ENCODE measurements at regions not wholly inside any gene's neighbourhood (a gene's known extent, or its start where the extent isn't known, plus 50 kb on each side); places are given as distances from the start of the nearest gene placed in this dataset.
"Not testable (repeated sequence)": the region's sequence is repeated elsewhere in the genome, so short reads cannot be mapped to it uniquely, and the experiment has no call there.

DNA sequence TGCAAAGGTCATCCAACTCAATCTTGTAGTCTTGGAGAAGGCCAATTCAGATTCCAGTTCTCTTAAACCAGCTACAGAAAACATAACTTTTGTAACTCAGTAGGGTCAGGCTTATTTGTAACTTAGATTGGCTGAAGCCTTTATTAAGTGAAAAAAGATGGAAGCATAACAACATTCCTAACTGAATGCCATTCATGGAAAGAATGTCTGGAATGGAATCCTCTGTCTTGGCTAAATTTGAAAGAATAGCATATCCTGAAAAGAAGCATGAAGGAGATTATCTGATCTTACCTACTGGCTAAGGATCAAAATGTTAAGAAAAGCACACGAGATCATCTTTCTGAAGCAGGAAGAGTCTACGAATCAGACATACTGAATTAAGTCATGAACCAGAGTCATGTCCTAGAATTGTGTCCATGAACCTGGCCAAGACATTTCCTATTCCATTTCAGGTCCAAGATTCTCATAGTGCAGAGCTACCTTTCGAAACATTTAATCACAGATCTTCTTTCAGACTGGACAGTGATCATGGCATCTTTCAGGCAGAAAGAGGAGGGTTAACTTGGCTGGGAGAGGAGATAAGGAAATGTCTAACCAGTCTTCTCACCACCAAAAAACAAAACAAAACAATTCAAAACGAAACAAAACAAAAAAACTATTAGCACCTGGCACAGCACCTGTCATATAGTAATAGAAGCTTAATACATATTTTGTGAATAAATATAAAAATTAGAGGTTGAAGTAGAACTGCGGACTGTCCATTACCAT, 75.6 kb downstream of the XCL2 start:
- H3K9ac ChIP-seq (ENCODE audit: low read length): no peak overlapping the region
- H3K79me2 ChIP-seq (ENCODE audit: low read length): no peaks in the 10 kb centered on the region
- DNase-seq: no peak
- H2AFZ ChIP-seq (ENCODE audit: low read length): no peak overlapping the region
- no peaks in the 10 kb centered on the region for H3K4me1 ChIP-seq (ENCODE audit: low read length)
- no peaks in the 10 kb centered on the region for H3K36me3 ChIP-seq (ENCODE audit: insufficient read depth, low read length)
- no peak overlapping the region for H3K27ac ChIP-seq (ENCODE audit: low read length)
- no peaks in the 10 kb centered on the region for H3K27me3 ChIP-seq (ENCODE audit: low read length)
- no peaks in the 10 kb centered on the region for H3K9me2 ChIP-seq (replicated peaks; ENCODE audit: insufficient read depth, low read length)
- no peaks in the 10 kb centered on the region for H3K9me3 ChIP-seq (ENCODE audit: low read length)
- H3K4me2 ChIP-seq (ENCODE audit: low read depth, low read length, poor library complexity, severe bottlenecking): no peak overlapping the region
- no peaks in the 10 kb centered on the region for H4K20me1 ChIP-seq (ENCODE audit: insufficient read depth, low read depth, low read length)
- H3K4me3 ChIP-seq (ENCODE audit: low read length): no peak overlapping the region

DNA sequence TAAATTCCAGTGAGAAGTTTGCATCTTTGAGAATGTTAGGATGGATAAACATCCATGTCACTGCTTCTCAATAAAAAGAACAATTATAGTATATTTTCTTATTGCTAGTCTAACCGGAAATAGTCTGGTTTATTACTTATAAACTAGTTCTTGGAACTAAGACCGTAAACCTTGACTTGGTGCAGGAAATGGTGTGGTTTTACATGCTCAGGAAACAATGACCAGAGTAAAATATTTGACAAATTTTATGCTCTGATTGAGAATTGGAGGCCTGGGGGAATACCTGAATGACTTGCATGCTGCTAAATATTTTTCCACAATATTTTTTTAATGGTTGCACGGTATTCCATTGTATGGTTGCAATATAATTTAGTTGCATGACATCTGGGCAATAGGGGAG, 76.3 kb downstream of the XCL2 start:
- no peak overlapping the region for H2AFZ ChIP-seq (ENCODE audit: low read length)
- no peaks in the 10 kb centered on the region for H3K9me3 ChIP-seq (ENCODE audit: low read length)
- no peak for DNase-seq
- H3K9ac ChIP-seq (ENCODE audit: low read length): no peak overlapping the region
- H3K4me3 ChIP-seq (ENCODE audit: low read length): no peak overlapping the region
- no peaks in the 10 kb centered on the region for H3K9me2 ChIP-seq (replicated peaks; ENCODE audit: insufficient read depth, low read length)
- no peaks in the 10 kb centered on the region for H3K79me2 ChIP-seq (ENCODE audit: low read length)
- H3K27me3 ChIP-seq (ENCODE audit: low read length): no peaks in the 10 kb centered on the region
- no peak overlapping the region for H3K4me2 ChIP-seq (ENCODE audit: low read depth, low read length, poor library complexity, severe bottlenecking)
- no peaks in the 10 kb centered on the region for H3K4me1 ChIP-seq (ENCODE audit: low read length)
- H3K36me3 ChIP-seq (ENCODE audit: insufficient read depth, low read length): no peaks in the 10 kb centered on the region
- H3K27ac ChIP-seq (ENCODE audit: low read length): no peak overlapping the region
- no peaks in the 10 kb centered on the region for H4K20me1 ChIP-seq (ENCODE audit: insufficient read depth, low read depth, low read length)

DNA sequence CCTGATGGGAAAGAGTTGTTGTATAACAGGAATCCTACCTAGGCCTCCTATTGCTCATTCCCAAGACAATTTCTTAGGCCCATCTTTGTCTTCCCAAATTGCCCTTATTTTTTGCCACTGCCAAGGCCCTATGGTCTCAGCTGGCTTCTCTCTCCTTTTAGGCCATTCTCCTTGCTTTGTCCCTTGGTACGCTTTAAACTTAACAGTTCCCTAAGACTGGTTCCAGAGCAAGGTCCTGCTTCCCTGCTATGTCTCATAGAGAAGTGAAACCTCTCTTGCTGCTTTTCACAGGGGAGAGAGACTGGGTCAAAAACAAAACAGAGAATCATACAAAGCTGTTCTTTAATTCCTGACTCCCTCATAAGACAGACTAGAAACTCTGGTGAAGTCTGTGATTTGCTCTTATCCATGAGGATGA, 77.1 kb downstream of the XCL2 start:
- Histone ChIP-seq H4K20me1 (ENCODE audit: insufficient read depth, low read depth, low read length) (no peaks in the 10 kb centered on the region), H3K9ac (ENCODE audit: low read length) (no peak overlapping the region), H3K9me2 (replicated peaks; ENCODE audit: insufficient read depth, low read length) (no peaks in the 10 kb centered on the region), H3K27ac (ENCODE audit: low read length) (no peak overlapping the region), H3K4me3 (ENCODE audit: low read length) (no peak overlapping the region), H3K36me3 (ENCODE audit: insufficient read depth, low read length) (no peaks in the 10 kb centered on the region), H3K4me2 (ENCODE audit: low read depth, low read length, poor library complexity, severe bottlenecking) (no peak overlapping the region), H3K27me3 (ENCODE audit: low read length) (no peaks in the 10 kb centered on the region), H3K79me2 (ENCODE audit: low read length) (no peaks in the 10 kb centered on the region), H3K4me1 (ENCODE audit: low read length) (no peaks in the 10 kb centered on the region), H2AFZ (ENCODE audit: low read length) (no peak overlapping the region), H3K9me3 (ENCODE audit: low read length) (no peaks in the 10 kb centered on the region)
- no peak for DNase-seq

DNA sequence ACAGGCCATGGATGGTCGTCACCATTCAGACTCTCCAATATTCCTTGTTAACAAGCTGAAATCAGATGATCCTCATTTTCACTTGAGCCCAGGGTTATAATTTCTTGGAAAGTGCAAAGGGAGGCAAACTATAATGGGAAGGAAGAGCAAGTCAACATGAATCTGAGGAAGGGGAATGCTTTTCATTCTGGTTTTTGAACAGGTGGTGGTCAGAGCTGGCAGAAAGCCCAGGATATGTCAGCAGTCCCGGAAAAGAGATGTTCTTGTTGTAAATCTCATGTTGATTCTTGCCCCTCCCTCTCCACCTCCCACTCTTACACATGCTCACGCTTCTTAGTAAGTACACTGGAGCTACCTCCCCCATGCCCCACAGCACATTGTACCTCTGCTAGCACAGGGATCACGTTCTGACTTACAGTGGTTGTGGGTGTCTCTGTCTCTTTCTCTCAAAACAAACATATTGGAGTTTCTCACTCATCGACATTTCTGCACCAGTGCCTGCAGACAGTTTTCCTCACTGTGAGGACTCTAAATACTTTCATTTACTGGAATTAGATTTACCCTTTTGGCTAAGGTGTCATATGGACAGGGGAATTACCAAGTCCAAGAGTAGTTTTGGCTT, 77.6 kb downstream of the XCL2 start:
- no peak for DNase-seq

DNA sequence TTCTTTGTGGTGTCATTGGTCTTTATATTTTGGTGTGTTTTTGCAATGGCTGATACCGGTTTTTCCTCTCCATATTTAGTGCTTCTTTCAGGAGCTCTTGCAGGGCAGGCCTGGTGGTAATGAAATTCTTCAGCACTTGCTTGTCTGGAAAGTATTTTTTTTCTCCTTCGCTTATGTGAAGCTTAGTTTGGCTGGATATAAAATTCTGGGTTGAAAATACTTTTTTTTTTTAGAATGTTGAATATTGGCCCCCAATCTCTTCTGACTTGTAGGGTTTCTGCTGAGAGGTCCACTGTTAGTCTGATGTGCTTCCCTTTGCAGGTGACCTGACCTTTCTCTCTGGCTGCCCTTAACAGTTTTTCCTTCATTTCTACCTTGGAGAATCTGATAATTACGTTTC, 82.7 kb downstream of the XCL2 start:
- not testable (repeated sequence) for DNase-seq; H3K9me3 ChIP-seq (ENCODE audit: low read length); H3K4me3 ChIP-seq (ENCODE audit: low read length); H3K27ac ChIP-seq (ENCODE audit: low read length); H3K4me1 ChIP-seq (ENCODE audit: low read length); H3K4me2 ChIP-seq (ENCODE audit: low read depth, low read length, poor library complexity, severe bottlenecking); H2AFZ ChIP-seq (ENCODE audit: low read length); H3K36me3 ChIP-seq (ENCODE audit: insufficient read depth, low read length); H4K20me1 ChIP-seq (ENCODE audit: insufficient read depth, low read depth, low read length); H3K27me3 ChIP-seq (ENCODE audit: low read length); H3K9me2 ChIP-seq (replicated peaks; ENCODE audit: insufficient read depth, low read length); H3K9ac ChIP-seq (ENCODE audit: low read length); H3K79me2 ChIP-seq (ENCODE audit: low read length)

More for the DNA sequence above, 77.6 kb downstream of the XCL2 start:
- Histone ChIP-seq H3K27me3 (ENCODE audit: low read length) (no peaks in the 10 kb centered on the region), H3K9ac (ENCODE audit: low read length) (no peak overlapping the region), H3K36me3 (ENCODE audit: insufficient read depth, low read length) (no peaks in the 10 kb centered on the region), H3K4me1 (ENCODE audit: low read length) (no peaks in the 10 kb centered on the region), H3K79me2 (ENCODE audit: low read length) (no peaks in the 10 kb centered on the region), H2AFZ (ENCODE audit: low read length) (no peak overlapping the region), H3K4me2 (ENCODE audit: low read depth, low read length, poor library complexity, severe bottlenecking) (no peak overlapping the region), H3K9me2 (replicated peaks; ENCODE audit: insufficient read depth, low read length) (no peaks in the 10 kb centered on the region), H3K9me3 (ENCODE audit: low read length) (no peaks in the 10 kb centered on the region), H3K4me3 (ENCODE audit: low read length) (no peak overlapping the region), H3K27ac (ENCODE audit: low read length) (no peak overlapping the region), H4K20me1 (ENCODE audit: insufficient read depth, low read depth, low read length) (no peaks in the 10 kb centered on the region)

DNA sequence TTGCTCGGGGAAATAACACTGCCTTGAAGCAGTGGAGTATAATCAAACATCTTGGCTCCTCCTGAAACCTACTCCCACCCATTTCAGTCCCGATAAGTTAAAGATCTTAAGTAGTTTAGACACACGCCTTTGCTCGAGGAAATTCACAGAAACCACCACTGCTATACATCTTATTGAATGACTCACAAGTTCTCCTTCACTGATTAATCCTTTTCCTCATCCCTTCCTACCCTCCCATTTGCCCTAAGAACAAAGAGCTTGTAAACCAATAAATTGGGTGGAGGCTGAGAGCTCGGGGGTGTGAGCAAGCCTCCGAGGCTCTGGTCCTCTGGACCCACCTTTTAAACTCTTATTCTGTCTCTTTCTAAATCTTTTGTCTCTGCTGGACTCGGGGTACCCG, 86.5 kb downstream of the XCL2 start:
- H3K27ac ChIP-seq (ENCODE audit: low read length); H3K79me2 ChIP-seq (ENCODE audit: low read length); H3K4me3 ChIP-seq (ENCODE audit: low read length); H3K9me2 ChIP-seq (replicated peaks; ENCODE audit: insufficient read depth, low read length); H3K27me3 ChIP-seq (ENCODE audit: low read length); H2AFZ ChIP-seq (ENCODE audit: low read length); H3K4me2 ChIP-seq (ENCODE audit: low read depth, low read length, poor library complexity, severe bottlenecking); DNase-seq; H3K9ac ChIP-seq (ENCODE audit: low read length); H3K36me3 ChIP-seq (ENCODE audit: insufficient read depth, low read length); H3K9me3 ChIP-seq (ENCODE audit: low read length); H3K4me1 ChIP-seq (ENCODE audit: low read length); H4K20me1 ChIP-seq (ENCODE audit: insufficient read depth, low read depth, low read length): not testable (repeated sequence)

DNA sequence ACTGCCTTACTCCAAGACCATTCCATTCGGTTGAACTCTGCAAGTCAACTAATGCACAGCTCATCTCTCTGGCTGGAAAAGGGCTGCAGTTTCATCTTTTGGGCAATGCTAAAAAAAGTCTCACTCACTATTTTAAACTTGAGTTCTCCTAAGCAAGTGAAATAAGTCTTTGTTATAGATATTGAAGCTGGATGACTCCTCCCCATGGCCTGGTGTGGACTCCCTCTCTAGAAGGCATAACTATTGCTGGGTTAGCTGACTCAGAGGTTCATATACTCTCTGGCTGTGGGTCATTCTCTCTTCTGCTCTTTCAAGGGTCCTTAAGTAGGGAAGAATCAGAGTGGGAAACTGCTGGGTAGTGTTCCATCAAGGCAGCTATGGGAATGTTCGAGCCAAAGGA, 88.0 kb downstream of the XCL2 start:
- Histone ChIP-seq H3K9me2 (replicated peaks; ENCODE audit: insufficient read depth, low read length) (no peaks in the 10 kb centered on the region), H2AFZ (ENCODE audit: low read length) (no peak overlapping the region), H3K9me3 (ENCODE audit: low read length) (no peaks in the 10 kb centered on the region), H3K79me2 (ENCODE audit: low read length) (no peaks in the 10 kb centered on the region), H4K20me1 (ENCODE audit: insufficient read depth, low read depth, low read length) (no peaks in the 10 kb centered on the region), H3K27ac (ENCODE audit: low read length) (no peak overlapping the region), H3K27me3 (ENCODE audit: low read length) (no peaks in the 10 kb centered on the region), H3K4me3 (ENCODE audit: low read length) (no peak overlapping the region), H3K9ac (ENCODE audit: low read length) (no peak overlapping the region), H3K4me1 (ENCODE audit: low read length) (no peaks in the 10 kb centered on the region), H3K36me3 (ENCODE audit: insufficient read depth, low read length) (no peaks in the 10 kb centered on the region), H3K4me2 (ENCODE audit: low read depth, low read length, poor library complexity, severe bottlenecking) (no peak overlapping the region)
- DNase-seq: no peak

DNA sequence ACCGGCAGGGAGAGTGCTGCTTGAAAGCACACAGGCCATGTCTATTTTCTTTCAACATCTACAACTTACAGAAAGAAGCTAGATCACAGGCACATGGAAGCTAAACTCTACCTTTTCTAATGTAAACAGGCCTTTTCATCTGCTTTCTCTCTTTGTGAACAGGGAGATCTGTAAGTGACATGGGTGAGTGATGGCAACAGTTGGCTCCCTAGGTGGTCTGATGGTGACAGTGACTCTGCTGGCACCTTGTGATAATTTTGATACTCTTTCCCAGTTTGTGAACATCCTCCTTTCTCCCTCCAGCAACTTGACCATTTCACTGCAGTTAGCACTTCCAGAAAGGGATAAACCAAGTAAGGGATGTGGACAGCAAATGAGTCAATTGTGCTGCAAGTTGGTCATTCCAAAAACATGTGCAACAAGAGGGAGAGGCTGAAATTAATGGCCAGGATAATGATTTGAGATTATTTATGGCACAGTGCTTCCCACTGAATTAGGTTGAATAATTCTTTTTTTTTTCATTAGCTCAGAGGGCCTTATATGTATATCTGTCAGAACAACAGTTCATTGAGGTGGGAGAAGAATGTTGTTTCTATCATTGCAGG, 89.5 kb downstream of the XCL2 start:
- no peaks in the 10 kb centered on the region for H3K79me2 ChIP-seq (ENCODE audit: low read length)
- H3K27ac ChIP-seq (ENCODE audit: low read length): no peak overlapping the region
- DNase-seq: no peak
- no peak overlapping the region for H3K4me3 ChIP-seq (ENCODE audit: low read length)
- no peaks in the 10 kb centered on the region for H3K9me2 ChIP-seq (replicated peaks; ENCODE audit: insufficient read depth, low read length)
- H3K36me3 ChIP-seq (ENCODE audit: insufficient read depth, low read length): no peaks in the 10 kb centered on the region
- H3K9me3 ChIP-seq (ENCODE audit: low read length): no peaks in the 10 kb centered on the region
- H3K4me2 ChIP-seq (ENCODE audit: low read depth, low read length, poor library complexity, severe bottlenecking): no peak overlapping the region
- H3K4me1 ChIP-seq (ENCODE audit: low read length): no peaks in the 10 kb centered on the region
- H3K27me3 ChIP-seq (ENCODE audit: low read length): no peaks in the 10 kb centered on the region
- H2AFZ ChIP-seq (ENCODE audit: low read length): no peak overlapping the region
- no peaks in the 10 kb centered on the region for H4K20me1 ChIP-seq (ENCODE audit: insufficient read depth, low read depth, low read length)
- no peak overlapping the region for H3K9ac ChIP-seq (ENCODE audit: low read length)
